ENCODE measurements at regions not wholly inside any gene's neighbourhood (a gene's known extent, or its start where the extent isn't known, plus 50 kb on each side); places are given as distances from the start of the nearest gene placed in this dataset.

DNA sequence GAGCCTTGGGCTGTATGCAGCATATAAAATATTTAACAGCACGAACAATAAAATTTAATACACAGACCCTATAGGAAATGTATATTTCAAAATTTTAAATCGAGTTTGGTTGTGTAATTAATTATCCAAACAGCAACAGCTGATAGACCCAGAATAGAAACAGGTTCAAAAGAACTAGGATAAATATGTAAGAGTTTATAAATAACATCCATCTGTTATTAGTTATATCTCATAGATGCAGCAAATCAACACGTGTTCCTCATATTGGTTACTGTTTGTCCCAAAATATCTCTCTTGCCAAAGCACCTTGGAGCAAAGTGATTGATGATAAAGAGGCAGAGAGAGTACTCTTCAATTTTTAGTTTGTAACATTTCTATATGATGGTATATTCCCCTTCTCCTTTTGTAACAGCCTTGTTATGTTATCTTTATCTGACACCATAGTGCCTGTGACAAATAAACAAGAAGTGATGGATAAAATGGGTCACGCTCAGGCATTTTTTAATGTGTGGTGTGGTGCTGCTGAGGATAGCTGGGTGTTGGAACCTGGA lies 260.6 kb upstream of the NBEA start:
- 83% methylated on average over 4 of the region's 4 CpGs for WGBS
- H3K4me1 ChIP-seq (ENCODE audit: control insufficient read depth in 2 of 2, insufficient read depth in 2 of 2, low read length in 2 of 2) = no peaks in the 10 kb centered on the region
- no peaks in the 10 kb centered on the region for H3K9me3 ChIP-seq (ENCODE audit: control insufficient read depth in 2 of 2, insufficient read depth in 1 of 2, low read length in 1 of 2)
- no peak overlapping the region for H3K27ac ChIP-seq (ENCODE audit: low read depth in 1 of 2, low read length in 1 of 2)
- DNase-seq (ENCODE audit: low read depth in 6 of 9, low spot score in 9 of 9) = no peak
- H3K4me3 ChIP-seq (ENCODE audit: low read length in 2 of 2) = no peak overlapping the region
- H3K36me3 ChIP-seq (ENCODE audit: control insufficient read depth in 2 of 2, insufficient read depth in 2 of 2, low read length in 1 of 2) = no peaks in the 10 kb centered on the region
- no peaks in the 10 kb centered on the region for H3K27me3 ChIP-seq (ENCODE audit: control insufficient read depth in 2 of 2, insufficient read depth in 1 of 2, low read length in 1 of 2)

DNA sequence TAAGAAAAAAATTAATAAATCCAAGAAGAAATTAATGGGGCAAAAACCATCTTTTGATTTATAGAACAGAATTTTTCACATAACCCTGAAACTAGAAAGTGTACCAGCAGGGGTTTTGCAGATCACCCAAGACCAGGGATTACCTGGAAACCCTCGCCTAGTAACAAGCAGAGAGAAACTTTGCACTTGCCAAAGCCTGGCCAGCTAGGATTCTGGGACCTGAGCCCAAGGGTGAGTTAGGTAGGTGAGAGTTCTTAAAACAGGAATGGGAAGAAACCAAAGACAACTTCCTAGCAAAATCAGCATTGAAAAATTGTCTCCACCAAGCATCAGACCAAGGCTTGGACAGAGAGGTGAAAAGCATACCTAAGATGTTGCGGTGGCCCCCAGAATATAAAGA lies 247.0 kb upstream of the NBEA start:
- Histone ChIP-seq H3K36me3 (ENCODE audit: control insufficient read depth in 2 of 2, insufficient read depth in 2 of 2, low read length in 1 of 2) (no peaks in the 10 kb centered on the region), H3K9me3 (ENCODE audit: control insufficient read depth in 2 of 2, insufficient read depth in 1 of 2, low read length in 1 of 2) (no peaks in the 10 kb centered on the region)

DNA sequence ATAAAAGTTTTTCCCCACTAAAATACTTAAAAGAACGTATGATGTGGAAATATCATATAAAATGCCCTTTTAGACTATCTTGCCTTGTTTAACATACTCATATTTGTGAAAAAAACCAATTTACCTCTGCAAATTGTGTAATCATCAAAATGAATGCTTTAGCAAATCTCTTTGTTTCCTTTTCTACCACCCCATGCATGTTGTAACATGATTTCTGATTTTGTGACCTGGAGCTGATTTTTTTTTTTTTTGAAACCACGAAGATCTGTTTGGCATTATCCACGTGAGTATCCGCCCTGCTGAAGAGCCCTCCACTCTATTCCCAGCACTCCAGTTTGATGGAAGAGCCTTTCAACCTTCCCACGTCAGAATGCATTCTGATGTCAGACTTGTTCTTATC lies 245.8 kb upstream of the NBEA start:
- Histone ChIP-seq H3K4me3 (ENCODE audit: low read length in 2 of 2) (no peak overlapping the region), H3K4me1 (ENCODE audit: control insufficient read depth in 2 of 2, insufficient read depth in 2 of 2, low read length in 2 of 2) (no peaks in the 10 kb centered on the region), H3K9me3 (ENCODE audit: control insufficient read depth in 2 of 2, insufficient read depth in 1 of 2, low read length in 1 of 2) (no peaks in the 10 kb centered on the region), H3K27me3 (ENCODE audit: control insufficient read depth in 2 of 2, insufficient read depth in 1 of 2, low read length in 1 of 2) (no peaks in the 10 kb centered on the region), H3K36me3 (ENCODE audit: control insufficient read depth in 2 of 2, insufficient read depth in 2 of 2, low read length in 1 of 2) (no peaks in the 10 kb centered on the region), H3K27ac (ENCODE audit: low read depth in 1 of 2, low read length in 1 of 2) (no peak overlapping the region)
- DNase-seq (ENCODE audit: low read depth in 6 of 9, low spot score in 9 of 9) = no peak
- 92% methylated on average over 5 of the region's 5 CpGs for WGBS

More for the DNA sequence above, 247.0 kb upstream of the NBEA start:
- Histone ChIP-seq H3K4me3 (ENCODE audit: low read length in 2 of 2) (no peak overlapping the region), H3K27me3 (ENCODE audit: control insufficient read depth in 2 of 2, insufficient read depth in 1 of 2, low read length in 1 of 2) (no peaks in the 10 kb centered on the region), H3K4me1 (ENCODE audit: control insufficient read depth in 2 of 2, insufficient read depth in 2 of 2, low read length in 2 of 2) (no peaks in the 10 kb centered on the region), H3K27ac (ENCODE audit: low read depth in 1 of 2, low read length in 1 of 2) (no peak overlapping the region)
- 85% methylated on average over 2 of the region's 2 CpGs for WGBS
- DNase-seq (ENCODE audit: low read depth in 6 of 9, low spot score in 9 of 9) = no peak

DNA sequence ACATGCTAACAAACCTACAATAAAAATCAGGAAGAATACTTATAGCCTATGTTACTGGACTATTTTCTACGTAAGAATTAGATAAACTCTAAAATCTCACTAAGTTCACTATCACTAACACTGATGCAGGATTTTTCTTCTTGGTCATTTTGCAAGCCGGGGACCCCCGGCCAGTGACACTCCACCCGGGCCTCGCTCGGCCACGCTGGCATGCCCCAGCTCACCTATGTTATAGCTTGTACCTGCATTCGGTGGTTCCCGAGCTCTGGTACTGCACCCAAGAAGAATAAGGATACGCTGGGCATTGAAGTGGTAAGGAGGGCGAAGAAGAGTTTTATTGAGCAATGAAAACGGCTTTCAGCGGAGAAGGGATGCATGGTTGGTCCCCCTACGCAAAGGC lies 245.3 kb upstream of the NBEA start:
- Histone ChIP-seq H3K36me3 (ENCODE audit: control insufficient read depth in 2 of 2, insufficient read depth in 2 of 2, low read length in 1 of 2) (no peaks in the 10 kb centered on the region), H3K4me3 (ENCODE audit: low read length in 2 of 2) (no peak overlapping the region), H3K4me1 (ENCODE audit: control insufficient read depth in 2 of 2, insufficient read depth in 2 of 2, low read length in 2 of 2) (no peaks in the 10 kb centered on the region), H3K27ac (ENCODE audit: low read depth in 1 of 2, low read length in 1 of 2) (no peak overlapping the region), H3K9me3 (ENCODE audit: control insufficient read depth in 2 of 2, insufficient read depth in 1 of 2, low read length in 1 of 2) (no peaks in the 10 kb centered on the region), H3K27me3 (ENCODE audit: control insufficient read depth in 2 of 2, insufficient read depth in 1 of 2, low read length in 1 of 2) (no peaks in the 10 kb centered on the region)
- WGBS = 96% methylated on average over 14 of the region's 14 CpGs
- no peak for DNase-seq (ENCODE audit: low read depth in 6 of 9, low spot score in 9 of 9)

DNA sequence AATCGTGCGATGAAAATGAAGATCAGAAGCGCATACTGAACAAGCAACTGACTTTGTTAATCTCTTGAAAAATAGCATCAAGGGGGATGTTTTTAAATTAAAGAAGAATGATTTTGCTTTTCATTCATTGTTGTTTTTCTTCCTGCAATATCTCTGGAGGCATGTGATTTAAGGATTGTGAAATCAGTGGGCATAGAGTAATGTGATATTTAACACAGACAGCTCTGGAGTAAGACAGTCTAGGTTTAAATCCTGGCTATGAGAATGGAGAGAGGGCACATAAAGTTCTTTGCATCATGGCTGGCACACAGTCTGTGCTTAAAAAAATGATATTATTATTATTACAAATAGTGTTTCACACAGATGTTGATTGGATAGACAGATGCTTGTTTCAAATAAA lies 243.1 kb upstream of the NBEA start:
- H3K27me3 ChIP-seq (ENCODE audit: control insufficient read depth in 2 of 2, insufficient read depth in 1 of 2, low read length in 1 of 2) = no peaks in the 10 kb centered on the region
- no peaks in the 10 kb centered on the region for H3K36me3 ChIP-seq (ENCODE audit: control insufficient read depth in 2 of 2, insufficient read depth in 2 of 2, low read length in 1 of 2)
- no peaks in the 10 kb centered on the region for H3K9me3 ChIP-seq (ENCODE audit: control insufficient read depth in 2 of 2, insufficient read depth in 1 of 2, low read length in 1 of 2)
- H3K4me3 ChIP-seq (ENCODE audit: low read length in 2 of 2) = no peak overlapping the region
- DNase-seq (ENCODE audit: low read depth in 6 of 9, low spot score in 9 of 9) = no peak
- no peaks in the 10 kb centered on the region for H3K4me1 ChIP-seq (ENCODE audit: control insufficient read depth in 2 of 2, insufficient read depth in 2 of 2, low read length in 2 of 2)
- 95% methylated on average over 3 of the region's 3 CpGs for WGBS
- no peak overlapping the region for H3K27ac ChIP-seq (ENCODE audit: low read depth in 1 of 2, low read length in 1 of 2)

- Histone ChIP-seq H3K4me1 (ENCODE audit: control insufficient read depth in 2 of 2, insufficient read depth in 2 of 2, low read length in 2 of 2) (no peaks in the 10 kb centered on the region), H3K9me3 (ENCODE audit: control insufficient read depth in 2 of 2, insufficient read depth in 1 of 2, low read length in 1 of 2) (peaks cover 0 to 4% of the 10 kb centered on the region in 2 donors), H3K27ac (ENCODE audit: low read depth in 1 of 2, low read length in 1 of 2) (no peak overlapping the region), H3K4me3 (ENCODE audit: low read length in 2 of 2) (no peak overlapping the region), H3K36me3 (ENCODE audit: control insufficient read depth in 2 of 2, insufficient read depth in 2 of 2, low read length in 1 of 2) (no peaks in the 10 kb centered on the region), H3K27me3 (ENCODE audit: control insufficient read depth in 2 of 2, insufficient read depth in 1 of 2, low read length in 1 of 2) (no peaks in the 10 kb centered on the region)
- 97% methylated on average over 5 of the region's 5 CpGs for WGBS
- no peak for DNase-seq (ENCODE audit: low read depth in 6 of 9, low spot score in 9 of 9)
Measured at GRCh38 chr13:34700155-34700554, 241.9 kb upstream of the NBEA start.

GRCh38 chr13:34701919-34702318 lies 240.2 kb upstream of the NBEA start:
- Histone ChIP-seq H3K4me3 (ENCODE audit: low read length in 2 of 2) (no peak overlapping the region), H3K27ac (ENCODE audit: low read depth in 1 of 2, low read length in 1 of 2) (no peak overlapping the region), H3K36me3 (ENCODE audit: control insufficient read depth in 2 of 2, insufficient read depth in 2 of 2, low read length in 1 of 2) (no peaks in the 10 kb centered on the region), H3K27me3 (ENCODE audit: control insufficient read depth in 2 of 2, insufficient read depth in 1 of 2, low read length in 1 of 2) (no peaks in the 10 kb centered on the region), H3K9me3 (ENCODE audit: control insufficient read depth in 2 of 2, insufficient read depth in 1 of 2, low read length in 1 of 2) (peaks cover 0 to 4% of the 10 kb centered on the region in 2 donors), H3K4me1 (ENCODE audit: control insufficient read depth in 2 of 2, insufficient read depth in 2 of 2, low read length in 2 of 2) (no peaks in the 10 kb centered on the region)
- DNase-seq (ENCODE audit: low read depth in 6 of 9, low spot score in 9 of 9) = no peak
- 94% methylated on average over 4 of the region's 4 CpGs for WGBS

GRCh38 chr13:34708566-34709313 lies 233.3 kb upstream of the NBEA start:
- DNase-seq (ENCODE audit: low read depth in 6 of 9, low spot score in 9 of 9) = no peak
- Histone ChIP-seq H3K36me3 (ENCODE audit: control insufficient read depth in 2 of 2, insufficient read depth in 2 of 2, low read length in 1 of 2) (no peaks in the 10 kb centered on the region), H3K4me1 (ENCODE audit: control insufficient read depth in 2 of 2, insufficient read depth in 2 of 2, low read length in 2 of 2) (no peaks in the 10 kb centered on the region), H3K4me3 (ENCODE audit: low read length in 2 of 2) (no peak overlapping the region), H3K27ac (ENCODE audit: low read depth in 1 of 2, low read length in 1 of 2) (no peak overlapping the region), H3K27me3 (ENCODE audit: control insufficient read depth in 2 of 2, insufficient read depth in 1 of 2, low read length in 1 of 2) (no peaks in the 10 kb centered on the region), H3K9me3 (ENCODE audit: control insufficient read depth in 2 of 2, insufficient read depth in 1 of 2, low read length in 1 of 2) (peaks cover 0 to 4% of the 10 kb centered on the region in 2 donors)
- 67% methylated on average over 1 of the region's 1 CpG for WGBS

DNA sequence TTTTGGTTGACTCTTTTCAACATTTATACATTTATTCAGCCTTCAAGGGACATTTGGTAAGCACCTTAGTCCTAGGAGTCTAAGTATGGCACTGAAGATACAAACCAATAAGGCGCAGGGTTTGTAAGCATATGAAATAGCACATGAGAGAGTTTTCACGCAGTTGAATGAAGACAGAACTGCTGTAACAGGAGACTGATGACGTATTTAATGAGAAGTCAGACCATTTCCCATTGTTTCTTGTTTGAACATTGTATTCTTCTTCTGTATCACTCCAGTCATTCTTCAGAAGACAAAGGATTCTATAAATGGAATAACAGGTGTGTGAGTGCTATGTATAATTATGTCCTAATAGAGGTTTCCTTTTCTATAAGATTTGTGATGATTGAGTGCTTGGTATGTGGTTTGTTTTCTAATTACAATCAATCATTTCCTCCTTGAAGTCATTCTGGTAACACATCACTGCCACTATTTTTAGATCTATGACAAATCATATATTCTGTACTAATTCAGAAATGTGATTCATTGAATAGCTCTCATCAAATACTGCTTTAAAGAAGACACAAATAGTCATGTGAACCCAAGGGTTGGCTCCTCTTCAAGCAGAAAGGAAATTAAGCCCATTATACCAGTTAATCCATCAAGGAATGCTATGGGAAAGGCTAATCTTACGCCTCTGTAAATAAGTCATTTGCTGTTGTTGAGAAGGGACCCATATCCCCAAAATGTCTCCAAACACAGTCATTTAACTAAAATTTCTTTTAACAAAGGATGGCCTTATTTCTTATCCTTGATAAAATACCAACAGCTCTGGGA lies 222.8 kb upstream of the NBEA start:
- no peak for DNase-seq (ENCODE audit: low read depth in 6 of 9, low spot score in 9 of 9)
- H3K27me3 ChIP-seq (ENCODE audit: control insufficient read depth in 2 of 2, insufficient read depth in 1 of 2, low read length in 1 of 2) = no peaks in the 10 kb centered on the region

More for the DNA sequence above, 222.8 kb upstream of the NBEA start:
- Histone ChIP-seq H3K36me3 (ENCODE audit: control insufficient read depth in 2 of 2, insufficient read depth in 2 of 2, low read length in 1 of 2) (no peaks in the 10 kb centered on the region), H3K4me1 (ENCODE audit: control insufficient read depth in 2 of 2, insufficient read depth in 2 of 2, low read length in 2 of 2) (no peaks in the 10 kb centered on the region), H3K27ac (ENCODE audit: low read depth in 1 of 2, low read length in 1 of 2) (no peak overlapping the region), H3K9me3 (ENCODE audit: control insufficient read depth in 2 of 2, insufficient read depth in 1 of 2, low read length in 1 of 2) (no peaks in the 10 kb centered on the region), H3K4me3 (ENCODE audit: low read length in 2 of 2) (no peak overlapping the region)
- 92% methylated on average over 4 of the region's 4 CpGs for WGBS

All from thymus (tissue), 11 donors.